Loucy (cell line): ENCODE measurements at regions not wholly inside any gene's neighbourhood (a gene's known extent, or its start where the extent isn't known, plus 50 kb on each side); places are given as distances from the start of the nearest gene placed in this dataset.
"Not testable (repeated sequence)": the region's sequence is repeated elsewhere in the genome, so short reads cannot be mapped to it uniquely, and the experiment has no call there.

Source experiments
- H2AFZ ChIP-seq: fragments of 200-600 bp; sonication (generic); 2 replicates; pipeline ENCODE4 v1.6.0; 2016; ENCODE audit warnings: antibody characterized with exemption, mild to moderate bottlenecking, low read length, moderate library complexity
- H3F3A ChIP-seq: fragments of 200-600 bp; 2 replicates; pipeline ENCODE4 v1.6.0; 2016; ENCODE audit warnings: antibody characterized with exemption, low read depth, mild to moderate bottlenecking
- H3K27me3 ChIP-seq: fragments of 200-600 bp; sonication (generic); 2 replicates; pipeline ENCODE4 v1.6.1; 2014; ENCODE audit warnings: low read length, mild to moderate bottlenecking; ENCODE audit not compliant: insufficient read depth, poor library complexity, severe bottlenecking
- H3K36me3 ChIP-seq: fragments of 200-600 bp; sonication (generic); 2 replicates; pipeline ENCODE4 v1.6.1; 2016; ENCODE audit warnings: low read length; ENCODE audit not compliant: insufficient read depth
- H3K4me1 ChIP-seq: fragments of 200-600 bp; sonication (generic); 2 replicates; pipeline ENCODE4 v1.5.1; 2014; ENCODE audit warnings: low read length, mild to moderate bottlenecking; ENCODE audit not compliant: insufficient read depth, poor library complexity, severe bottlenecking
- H3K4me2 ChIP-seq: fragments of 200-600 bp; sonication (generic); 2 replicates; pipeline ENCODE4 v1.6.0; 2014; ENCODE audit warnings: antibody characterized with exemption, low read length, low read depth, mild to moderate bottlenecking; ENCODE audit not compliant: poor library complexity, severe bottlenecking
- H3K4me3 ChIP-seq: fragments of 200-600 bp; sonication (generic); 2 replicates; pipeline ENCODE4 v1.5.1; 2014; ENCODE audit warnings: low read length, mild to moderate bottlenecking, mixed read lengths; ENCODE audit not compliant: poor library complexity, severe bottlenecking
- H3K79me2 ChIP-seq: fragments of 200-600 bp; sonication (generic); 2 replicates; pipeline ENCODE4 v1.6.1; 2014; ENCODE audit warnings: low read length; ENCODE audit not compliant: insufficient read depth
- H3K9ac ChIP-seq: fragments of 200-600 bp; sonication (generic); 2 replicates; pipeline ENCODE4 v1.6.0; 2014; ENCODE audit warnings: mild to moderate bottlenecking, low read depth, low read length, moderate library complexity; ENCODE audit not compliant: poor library complexity, severe bottlenecking
- H3K9me2 ChIP-seq: fragments of 200-600 bp; sonication (generic); replicated peaks from 2 replicates; pipeline ENCODE4 v1.6.1; 2016; ENCODE audit warnings: low read depth, low read length, mixed read lengths
- H3K9me3 ChIP-seq: fragments of 200-600 bp; sonication (generic); 2 replicates; pipeline ENCODE4 v1.6.1; 2014; ENCODE audit warnings: mild to moderate bottlenecking, antibody characterized with exemption, low read length, low read depth; ENCODE audit not compliant: insufficient read depth
- H4K20me1 ChIP-seq: fragments of 200-600 bp; sonication (generic); 2 replicates; pipeline ENCODE4 v1.6.0; 2014; ENCODE audit warnings: antibody characterized with exemption, low read length, mild to moderate bottlenecking; ENCODE audit not compliant: insufficient read depth, poor library complexity, severe bottlenecking
- TF ChIP-seq, protein P1 (sequence below): fragments of 200-600 bp; sonication (generic); conservative IDR thresholded peaks from 2 replicates; pipeline ENCODE4 v1.5.1; 2014; ENCODE audit warnings: mild to moderate bottlenecking, antibody characterized with exemption, low read length

GRCh38 chr18:14435460-14435859 lies 107.9 kb downstream of the POTEC start:
- H2AFZ ChIP-seq, H3K9me3 ChIP-seq, H4K20me1 ChIP-seq, H3K27me3 ChIP-seq, H3F3A ChIP-seq, H3K79me2 ChIP-seq, H3K36me3 ChIP-seq, H3K9me2 ChIP-seq: not testable (repeated sequence)
- H3K4me2 ChIP-seq: peak overlapping the region; percentile 50
- H3K9ac ChIP-seq: peak overlapping the region; percentile 39
- H3K4me1 ChIP-seq: peaks cover 14% of the 10 kb centered on the region
- peak overlapping the region; percentile 17 for H3K4me3 ChIP-seq

DNA sequence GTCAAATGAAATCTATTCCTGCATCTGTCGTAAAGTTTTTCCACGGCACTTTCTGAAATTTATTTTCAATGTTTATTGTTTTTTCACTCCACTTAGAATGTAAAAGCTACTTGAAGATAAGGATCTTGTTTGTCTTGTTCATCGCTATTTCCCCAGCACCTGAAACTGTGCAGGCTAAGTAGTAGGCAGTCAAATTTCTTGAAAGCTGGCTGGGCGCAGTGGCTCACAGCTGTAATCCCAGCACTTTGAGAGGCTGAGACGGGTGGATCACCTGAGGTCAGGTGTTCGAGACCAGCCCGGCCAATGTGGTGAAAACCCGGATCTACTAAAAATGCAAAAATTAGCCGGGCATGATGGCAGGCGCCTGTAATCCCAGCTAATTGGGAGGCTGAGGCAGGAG lies 111.0 kb downstream of the POTEC start:
- not testable (repeated sequence) for H3K36me3 ChIP-seq, H2AFZ ChIP-seq, H3K9me3 ChIP-seq, H3F3A ChIP-seq, H3K9ac ChIP-seq, H4K20me1 ChIP-seq, H3K27me3 ChIP-seq, H3K4me2 ChIP-seq, H3K4me3 ChIP-seq, H3K79me2 ChIP-seq, H3K9me2 ChIP-seq
- H3K4me1 ChIP-seq: peaks cover 14% of the 10 kb centered on the region

GRCh38 chr18:14431031-14431521 lies 112.3 kb downstream of the POTEC start:
- not testable (repeated sequence) for H3K4me3 ChIP-seq, H3K27me3 ChIP-seq, H3K9me3 ChIP-seq, H3K36me3 ChIP-seq, H2AFZ ChIP-seq, H3F3A ChIP-seq, H3K9me2 ChIP-seq, H3K79me2 ChIP-seq, H3K4me2 ChIP-seq, H3K9ac ChIP-seq, H4K20me1 ChIP-seq
- H3K4me1 ChIP-seq: peaks cover 11% of the 10 kb centered on the region

- not testable (repeated sequence) for H3K9me2 ChIP-seq, H3K4me3 ChIP-seq, H3K9me3 ChIP-seq, H4K20me1 ChIP-seq, H3K9ac ChIP-seq, H3K4me1 ChIP-seq, H3K79me2 ChIP-seq, H3K27me3 ChIP-seq, H3K36me3 ChIP-seq, H3F3A ChIP-seq
- Histone ChIP-seq H2AFZ (peak overlapping the region; percentile 67), H3K4me2 (peak overlapping the region; percentile 50)
- TF ChIP-seq, protein P1, sequence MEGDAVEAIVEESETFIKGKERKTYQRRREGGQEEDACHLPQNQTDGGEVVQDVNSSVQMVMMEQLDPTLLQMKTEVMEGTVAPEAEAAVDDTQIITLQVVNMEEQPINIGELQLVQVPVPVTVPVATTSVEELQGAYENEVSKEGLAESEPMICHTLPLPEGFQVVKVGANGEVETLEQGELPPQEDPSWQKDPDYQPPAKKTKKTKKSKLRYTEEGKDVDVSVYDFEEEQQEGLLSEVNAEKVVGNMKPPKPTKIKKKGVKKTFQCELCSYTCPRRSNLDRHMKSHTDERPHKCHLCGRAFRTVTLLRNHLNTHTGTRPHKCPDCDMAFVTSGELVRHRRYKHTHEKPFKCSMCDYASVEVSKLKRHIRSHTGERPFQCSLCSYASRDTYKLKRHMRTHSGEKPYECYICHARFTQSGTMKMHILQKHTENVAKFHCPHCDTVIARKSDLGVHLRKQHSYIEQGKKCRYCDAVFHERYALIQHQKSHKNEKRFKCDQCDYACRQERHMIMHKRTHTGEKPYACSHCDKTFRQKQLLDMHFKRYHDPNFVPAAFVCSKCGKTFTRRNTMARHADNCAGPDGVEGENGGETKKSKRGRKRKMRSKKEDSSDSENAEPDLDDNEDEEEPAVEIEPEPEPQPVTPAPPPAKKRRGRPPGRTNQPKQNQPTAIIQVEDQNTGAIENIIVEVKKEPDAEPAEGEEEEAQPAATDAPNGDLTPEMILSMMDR: peak; percentile 49
Observed at GRCh38 chr18:14415806-14416205, 127.6 kb downstream of the POTEC start.

DNA sequence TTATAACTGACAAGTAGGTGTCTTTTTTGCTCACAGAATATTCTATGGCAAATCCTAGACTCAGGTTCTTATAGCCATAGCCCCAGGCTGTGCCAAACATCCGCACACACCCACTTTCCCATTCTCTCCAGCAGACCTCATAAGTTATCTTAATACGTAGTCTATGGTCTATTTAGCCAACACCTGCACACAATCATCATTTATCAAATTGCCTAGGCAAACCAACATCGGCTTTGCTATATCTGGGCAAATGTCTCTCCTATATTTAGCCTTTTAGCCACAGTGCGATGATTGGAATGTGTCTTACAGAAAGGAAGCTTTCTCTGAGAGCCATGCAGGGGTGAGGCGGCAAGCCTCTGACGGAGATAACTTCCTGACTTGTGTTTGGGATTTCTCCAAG lies 128.0 kb downstream of the POTEC start:
- H3K9me2 ChIP-seq, H3F3A ChIP-seq, H3K9me3 ChIP-seq, H3K4me3 ChIP-seq, H3K9ac ChIP-seq, H4K20me1 ChIP-seq, H3K27me3 ChIP-seq, H3K79me2 ChIP-seq, H3K4me1 ChIP-seq, H3K36me3 ChIP-seq: not testable (repeated sequence)
- H3K4me2 ChIP-seq: peak overlapping the region; percentile 50
- H2AFZ ChIP-seq: peak overlapping the region; percentile 67
